ENCODE measurements at regions not wholly inside any gene's neighbourhood (a gene's known extent, or its start where the extent isn't known, plus 50 kb on each side); places are given as distances from the start of the nearest gene placed in this dataset.
"Not testable (repeated sequence)": the region's sequence is repeated elsewhere in the genome, so short reads cannot be mapped to it uniquely, and the experiment has no call there.

- TF ChIP-seq CTCF (conservative IDR thresholded peaks at IDR 0.05): no peak
- H3K27ac ChIP-seq: no peak overlapping the region
These were observed 51.4 kb downstream of the SLC41A2 start for GRCh38 chr12:104906695-104907094.

- H3K27ac ChIP-seq: not testable (repeated sequence)
These were observed 52.6 kb downstream of the SLC41A2 start for GRCh38 chr12:104905446-104905845.

DNA sequence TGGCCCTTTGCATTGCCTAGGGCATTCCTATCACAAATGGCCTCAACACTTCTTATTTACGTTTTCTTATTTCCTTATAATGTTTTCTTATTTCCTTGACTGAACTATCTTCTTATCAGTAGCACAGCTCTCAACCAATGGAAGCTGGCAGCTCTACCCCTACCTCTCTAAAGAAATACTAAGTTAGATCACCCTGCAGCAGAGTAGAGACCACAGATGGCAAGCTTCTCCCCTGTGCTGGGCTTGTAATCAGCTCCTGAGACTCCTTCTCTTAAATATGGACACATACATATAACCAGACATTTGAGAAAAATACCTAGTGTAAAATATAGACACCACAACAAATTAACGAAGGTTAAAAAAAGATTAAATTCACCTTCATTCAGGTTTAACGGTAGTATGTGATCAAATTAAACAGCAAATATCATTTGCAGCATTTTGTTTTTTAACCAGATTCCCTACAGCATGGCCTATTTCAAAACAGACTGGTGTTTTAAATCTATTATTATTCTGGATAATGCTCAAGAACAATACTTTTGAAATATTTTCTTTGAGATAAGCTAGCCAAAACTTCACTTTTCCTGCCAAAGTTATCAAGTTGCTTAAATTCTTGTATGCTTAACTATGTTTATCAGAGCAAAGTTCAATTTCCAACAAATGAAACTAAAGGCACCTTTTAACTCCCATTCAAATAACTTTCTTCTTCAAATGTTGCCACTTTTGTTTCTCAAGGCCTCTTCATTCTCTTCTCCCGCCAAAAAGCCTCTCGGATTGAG, 54.3 kb downstream of the SLC41A2 start:
- no peak for TF ChIP-seq CTCF (conservative IDR thresholded peaks at IDR 0.05)
- no peak overlapping the region for H3K27ac ChIP-seq

DNA sequence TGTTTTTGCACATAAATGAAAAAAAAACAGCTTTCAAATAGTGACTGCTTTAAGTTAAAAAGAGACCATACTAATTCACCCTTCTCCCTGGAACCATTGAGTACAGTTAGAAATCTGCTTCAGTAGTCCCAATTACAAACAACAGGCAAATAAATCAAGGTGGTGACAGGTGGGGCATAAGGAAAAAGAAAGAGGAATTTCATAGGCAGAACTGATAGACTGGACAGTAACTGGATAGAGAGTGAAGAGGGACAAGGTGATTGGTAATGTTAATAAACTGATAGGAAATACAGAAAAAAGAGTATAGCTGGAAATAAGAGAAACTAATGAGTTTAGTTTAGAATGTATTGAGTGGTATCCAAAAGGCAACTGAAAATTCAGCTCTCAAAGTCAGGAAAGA, 56.0 kb downstream of the SLC41A2 start:
- no peak for TF ChIP-seq CTCF (conservative IDR thresholded peaks at IDR 0.05)
- no peak overlapping the region for H3K27ac ChIP-seq

- TF ChIP-seq CTCF (conservative IDR thresholded peaks at IDR 0.05): no peak
- H3K27ac ChIP-seq: no peak overlapping the region
These were observed 61.4 kb downstream of the SLC41A2 start for GRCh38 chr12:104896710-104897109.

DNA sequence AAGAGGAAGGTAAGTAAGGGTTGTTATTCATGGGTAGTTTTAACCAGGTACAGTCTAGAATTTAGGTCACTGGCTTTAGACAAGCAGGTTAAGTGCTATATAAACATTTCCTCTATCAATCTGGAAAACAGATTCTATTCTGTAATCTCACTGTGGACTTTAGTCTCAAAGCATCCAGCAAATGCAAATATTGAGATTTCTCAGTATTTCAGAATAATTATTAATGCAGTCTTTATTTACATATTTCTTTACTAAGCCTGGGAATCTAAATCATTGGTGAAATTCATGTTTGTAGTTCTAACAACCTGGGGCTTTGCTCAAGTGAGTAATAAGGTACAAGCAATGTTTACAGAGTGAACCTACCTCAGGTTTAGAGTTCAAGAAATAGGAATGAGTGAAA, 61.9 kb downstream of the SLC41A2 start:
- H3K27ac ChIP-seq: no peak overlapping the region
- no peak for TF ChIP-seq CTCF (conservative IDR thresholded peaks at IDR 0.05)

GRCh38 chr12:104895415-104895814, 62.7 kb downstream of the SLC41A2 start:
- no peak for TF ChIP-seq CTCF (conservative IDR thresholded peaks at IDR 0.05)
- no peak overlapping the region for H3K27ac ChIP-seq

- H3K27ac ChIP-seq: no peak overlapping the region
- TF ChIP-seq CTCF (conservative IDR thresholded peaks at IDR 0.05): no peak
These were observed 67.5 kb downstream of the SLC41A2 start for GRCh38 chr12:104890476-104891096.
